Stomach (tissue), 4 donors: ENCODE measurements at regions not wholly inside any gene's neighbourhood (a gene's known extent, or its start where the extent isn't known, plus 50 kb on each side); places are given as distances from the start of the nearest gene placed in this dataset.

Experiments used
- EP300 ChIP-seq: sonication (generic); formaldehyde crosslinking; IDR thresholded peaks from one replicate; pipeline ENCODE4 v1.6.1; 2017; ENCODE audit warnings: antibody characterized with exemption
- POLR2AphosphoS5 ChIP-seq, 3 donors: sonication (generic); formaldehyde crosslinking; IDR thresholded peaks; one replicate each; pipeline ENCODE4 v1.6.1; 2016; ENCODE audit warnings: antibody characterized with exemption in 3 of 3
- TF ChIP-seq, protein P1 (sequence below), 7 experiments: fragments of 450-650 bp in 4 of 7; fragments of 200-600 bp in 3 of 7; sonication (generic) in 3 of 7; IDR thresholded peaks; one replicate each; pipeline ENCODE4 v1.5.1; 2016 to 2019; ENCODE audit warnings: antibody characterized with exemption in 7 of 7, control low read depth in 2 of 7, mild to moderate bottlenecking in 1 of 7

DNA sequence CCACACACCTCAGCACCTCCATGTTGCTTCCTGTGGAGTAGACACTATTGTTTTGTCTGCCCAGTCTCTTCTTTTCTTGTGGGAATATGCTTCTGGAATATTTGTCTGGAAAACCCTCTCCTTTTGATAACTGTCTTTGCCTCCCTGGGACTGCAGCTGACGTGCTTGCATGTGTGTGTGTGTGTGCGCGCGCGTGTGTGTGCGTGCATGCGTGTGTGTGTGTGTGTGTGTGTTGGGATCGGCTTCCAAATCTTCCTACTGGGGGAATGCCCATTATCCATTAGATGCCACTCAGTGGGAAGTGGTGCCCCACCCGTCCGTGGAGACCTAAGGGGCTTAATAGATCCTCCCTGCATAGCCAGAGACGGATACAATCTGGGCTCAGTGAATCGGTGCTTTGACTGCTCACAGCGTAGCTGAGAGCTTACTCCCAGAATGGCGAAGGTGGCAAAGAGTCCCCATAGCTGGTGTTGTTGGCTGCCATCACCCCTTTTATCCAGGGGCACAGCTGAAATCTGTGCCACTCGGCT lies 86.9 kb downstream of the RRM2 start:
- TF ChIP-seq, protein P1, sequence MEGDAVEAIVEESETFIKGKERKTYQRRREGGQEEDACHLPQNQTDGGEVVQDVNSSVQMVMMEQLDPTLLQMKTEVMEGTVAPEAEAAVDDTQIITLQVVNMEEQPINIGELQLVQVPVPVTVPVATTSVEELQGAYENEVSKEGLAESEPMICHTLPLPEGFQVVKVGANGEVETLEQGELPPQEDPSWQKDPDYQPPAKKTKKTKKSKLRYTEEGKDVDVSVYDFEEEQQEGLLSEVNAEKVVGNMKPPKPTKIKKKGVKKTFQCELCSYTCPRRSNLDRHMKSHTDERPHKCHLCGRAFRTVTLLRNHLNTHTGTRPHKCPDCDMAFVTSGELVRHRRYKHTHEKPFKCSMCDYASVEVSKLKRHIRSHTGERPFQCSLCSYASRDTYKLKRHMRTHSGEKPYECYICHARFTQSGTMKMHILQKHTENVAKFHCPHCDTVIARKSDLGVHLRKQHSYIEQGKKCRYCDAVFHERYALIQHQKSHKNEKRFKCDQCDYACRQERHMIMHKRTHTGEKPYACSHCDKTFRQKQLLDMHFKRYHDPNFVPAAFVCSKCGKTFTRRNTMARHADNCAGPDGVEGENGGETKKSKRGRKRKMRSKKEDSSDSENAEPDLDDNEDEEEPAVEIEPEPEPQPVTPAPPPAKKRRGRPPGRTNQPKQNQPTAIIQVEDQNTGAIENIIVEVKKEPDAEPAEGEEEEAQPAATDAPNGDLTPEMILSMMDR (IDR thresholded peaks at IDR 0.05), result no peak
- TF ChIP-seq POLR2AphosphoS5 (IDR thresholded peaks at IDR 0.05) (no peak), EP300 (no peak)
